PFSK-1 (cell line): ENCODE measurements at regions not wholly inside any gene's neighbourhood (a gene's known extent, or its start where the extent isn't known, plus 50 kb on each side); places are given as distances from the start of the nearest gene placed in this dataset.

Experiments used
- FOXP2 ChIP-seq: optimal IDR thresholded peaks from 2 replicates; pipeline ENCODE3; 2011; ENCODE audit warnings: borderline replicate concordance, control low read depth, inconsistent platforms; ENCODE audit not compliant: insufficient read depth; ENCODE audit errors: extremely low read length, extremely low read depth
- POLR2AphosphoS5 ChIP-seq: IDR thresholded peaks from 2 replicates; pipeline ENCODE4 v1.6.1; 2012; ENCODE audit warnings: low read depth, mild to moderate bottlenecking, control low read depth, low read length, moderate library complexity
- REST ChIP-seq, 2 experiments: IDR thresholded peaks; 2 replicates each; pipeline versions ENCODE4 v1.6.1 to v1.8.0; 2011 to 2012; ENCODE audit warnings: low read depth in 2 of 2, low read length in 2 of 2, control low read depth in 1 of 2, inconsistent platforms in 1 of 2, mild to moderate bottlenecking in 1 of 2, moderate library complexity in 1 of 2; ENCODE audit not compliant: insufficient read depth in 1 of 2
- SIN3A ChIP-seq: IDR thresholded peaks from 2 replicates; pipeline ENCODE4 v1.6.1; 2012; ENCODE audit warnings: mild to moderate bottlenecking, low read length, moderate library complexity, borderline replicate concordance; ENCODE audit not compliant: insufficient read depth
- TAF1 ChIP-seq: IDR thresholded peaks from 2 replicates; pipeline ENCODE4 v1.6.1; 2012; ENCODE audit warnings: low read length, control low read depth, borderline replicate concordance; ENCODE audit not compliant: insufficient read depth

- no peak for TF ChIP-seq FOXP2
- no peak for TF ChIP-seq REST (IDR thresholded peaks at IDR 0.05; ENCODE audit: insufficient read depth in 1 of 2, low read depth in 2 of 2, low read length in 2 of 2)
- TF ChIP-seq TAF1, result no peak
- no peak for TF ChIP-seq POLR2AphosphoS5
- no peak for TF ChIP-seq SIN3A
Measured at GRCh38 chr12:4223273-4223845, 50.2 kb upstream of the CCND2 start.

- no peak for TF ChIP-seq REST (IDR thresholded peaks at IDR 0.05; ENCODE audit: insufficient read depth in 1 of 2, low read depth in 2 of 2, low read length in 2 of 2)
- TF ChIP-seq TAF1, result no peak
- TF ChIP-seq FOXP2, result no peak
- TF ChIP-seq POLR2AphosphoS5, result no peak
- no peak for TF ChIP-seq SIN3A
Measured at GRCh38 chr12:4221258-4221620, 52.3 kb upstream of the CCND2 start.

GRCh38 chr12:4220536-4221257 is 52.9 kb upstream of the CCND2 start:
- TF ChIP-seq REST (IDR thresholded peaks at IDR 0.05; ENCODE audit: insufficient read depth in 1 of 2, low read depth in 2 of 2, low read length in 2 of 2) (no peak), FOXP2 (no peak), TAF1 (no peak), SIN3A (no peak), POLR2AphosphoS5 (no peak)

GRCh38 chr12:4217091-4217490 is 56.5 kb upstream of the CCND2 start:
- TF ChIP-seq FOXP2 (no peak), SIN3A (no peak), TAF1 (no peak), POLR2AphosphoS5 (no peak), REST (IDR thresholded peaks at IDR 0.05; ENCODE audit: insufficient read depth in 1 of 2, low read depth in 2 of 2, low read length in 2 of 2) (no peak)
